Activated CD4-positive, alpha-beta T cell treated with anti-CD3 and anti-CD28 coated beads, Interleukin-2, amount 10 ng/mL, durations not matched to agents 7 days and 5 days (primary cell): ENCODE measurements at regions not wholly inside any gene's neighbourhood (a gene's known extent, or its start where the extent isn't known, plus 50 kb on each side); places are given as distances from the start of the nearest gene placed in this dataset.

Experiments used
- CTCF ChIA-PET: fragments of 350-600 bp; sonication (Branson Sonifier 250); formaldehyde crosslinking; loops from one replicate; lab custom pipeline; 2021; ENCODE audit warnings: antibody characterized with exemption; lab: Charles Lee
- POLR2A ChIA-PET: fragments of 350-600 bp; sonication (Branson Sonifier 250); formaldehyde crosslinking; loops from one replicate; lab custom pipeline; 2021; ENCODE audit warnings: antibody characterized with exemption; lab: Charles Lee
- DNase-seq: peaks from one replicate; pipeline ENCODE4 v3.0.0-alpha.2; 2020
- H3K27ac Mint-ChIP-seq: one replicate; pipeline ENCODE4 v1.8.0; 2021; ENCODE audit warnings: mild to moderate bottlenecking, moderate library complexity, mixed read lengths
- H3K27me3 Mint-ChIP-seq: one replicate; pipeline ENCODE4 v1.8.0; 2021; ENCODE audit warnings: mixed read lengths
- H3K36me3 Mint-ChIP-seq: one replicate; pipeline ENCODE4 v1.8.0; 2021; ENCODE audit warnings: low read depth, mixed read lengths
- H3K4me1 Mint-ChIP-seq: one replicate; pipeline ENCODE4 v1.8.0; 2021; ENCODE audit warnings: mixed read lengths
- H3K4me3 Mint-ChIP-seq: one replicate; pipeline ENCODE4 v1.8.0; 2021; ENCODE audit warnings: mild to moderate bottlenecking, moderate library complexity, mixed read lengths
- H3K9me3 Mint-ChIP-seq: one replicate; pipeline ENCODE4 v1.8.0; 2021; ENCODE audit warnings: mixed read lengths

DNA sequence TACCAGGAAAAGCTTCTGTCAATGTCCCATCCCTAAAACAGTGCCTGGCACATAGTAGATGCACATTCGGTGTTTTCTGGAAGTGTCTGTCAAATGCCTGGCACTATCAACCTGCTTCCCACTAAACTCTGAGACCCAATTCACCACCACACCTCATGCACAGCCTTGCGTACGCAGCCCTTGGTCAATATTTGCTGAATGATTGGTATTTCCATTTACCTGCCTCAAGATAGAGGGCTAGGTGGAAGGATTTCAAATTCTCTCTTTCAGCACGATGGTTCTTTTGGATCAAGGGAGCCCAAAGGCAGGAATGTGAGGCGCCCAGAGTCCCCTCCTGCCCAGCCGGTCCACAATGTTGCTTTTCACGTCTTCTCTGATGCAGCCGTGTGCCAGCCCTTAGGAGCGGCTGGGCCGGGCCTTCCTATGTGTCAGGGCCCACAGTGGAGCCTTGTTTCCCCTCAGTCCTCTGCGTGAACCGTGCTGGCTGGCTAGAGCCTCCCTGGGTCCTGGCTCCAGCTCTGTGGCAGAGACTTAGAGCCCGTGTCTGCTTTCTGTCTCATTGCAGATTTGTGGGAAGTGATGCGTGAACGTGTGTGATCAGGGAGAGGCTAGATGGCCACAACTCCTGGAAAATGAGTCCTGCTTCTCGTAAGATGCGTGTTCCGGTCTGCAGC, 99.9 kb upstream of the RFLNA start:
- Mint-ChIP-seq H3K36me3 (no peaks in the 10 kb centered on the region), H3K9me3 (peaks cover 13% of the 10 kb centered on the region), H3K4me1 (peaks cover 16% of the 10 kb centered on the region), H3K27me3 (peaks cover 3% of the 10 kb centered on the region), H3K27ac (no peak overlapping the region), H3K4me3 (no peak overlapping the region)
- ChIA-PET CTCF (no interaction called here), POLR2A (no interaction called here)
- no peak for DNase-seq

DNA sequence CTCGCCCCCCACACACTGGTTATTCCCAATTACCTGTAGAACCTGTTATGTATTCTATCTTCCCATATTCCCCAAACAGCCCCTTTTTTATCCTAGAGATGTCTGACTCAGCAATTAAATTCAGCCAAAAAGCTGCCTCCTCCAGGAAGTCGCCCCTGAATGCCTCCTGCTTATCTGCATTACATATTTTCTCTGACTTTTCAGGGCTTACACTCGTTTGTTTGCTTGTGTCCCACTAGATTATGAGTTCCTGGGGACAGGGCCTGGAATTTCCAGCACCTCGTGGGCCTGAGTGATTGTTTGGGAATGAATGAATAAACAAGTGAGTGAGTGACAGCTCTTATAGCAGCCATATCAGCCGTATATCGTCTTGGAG, 99.3 kb upstream of the RFLNA start:
- Mint-ChIP-seq H3K9me3 (peaks cover 14% of the 10 kb centered on the region), H3K4me3 (no peak overlapping the region), H3K27me3 (peaks cover 3% of the 10 kb centered on the region), H3K36me3 (no peaks in the 10 kb centered on the region), H3K27ac (no peak overlapping the region), H3K4me1 (peaks cover 13% of the 10 kb centered on the region)
- CTCF ChIA-PET, result no interaction called here
- POLR2A ChIA-PET, result no interaction called here
- no peak for DNase-seq

- ChIA-PET POLR2A (no interaction called here), CTCF (interaction anchor here (1.2 kb wide), 1 partner anchor 30 kb away, joined by 3 read pairs; no protein-coding TSS in a partner anchor)
- H3K9me3 Mint-ChIP-seq, result peaks cover 19% of the 10 kb centered on the region
Measured at GRCh38 chr12:124196236-124196635, 98.7 kb upstream of the RFLNA start.

DNA sequence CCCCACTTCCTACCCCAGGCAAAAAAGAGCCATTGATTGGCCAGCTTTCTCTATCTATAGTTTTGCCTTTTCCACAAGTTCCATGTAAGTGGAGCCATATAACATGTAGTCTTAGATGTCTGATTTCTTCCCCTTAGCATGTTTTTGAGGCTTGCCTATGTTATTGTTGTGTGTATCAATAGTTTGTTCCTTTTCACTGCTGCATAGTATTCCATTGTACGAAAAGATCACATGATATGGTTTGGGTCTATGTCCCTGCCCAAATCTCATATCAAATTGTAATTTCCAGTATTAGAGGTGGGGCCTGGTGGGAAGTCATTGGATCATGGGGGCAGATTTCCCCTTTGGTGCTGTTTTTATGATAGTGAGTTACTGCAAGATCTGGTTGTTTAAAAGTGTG, 93.6 kb upstream of the RFLNA start:
- H3K27me3 Mint-ChIP-seq, result peaks cover 5% of the 10 kb centered on the region
- peaks cover 19% of the 10 kb centered on the region for H3K9me3 Mint-ChIP-seq
- no peak overlapping the region for H3K27ac Mint-ChIP-seq
- ChIA-PET POLR2A (no interaction called here), CTCF (interaction anchor here (0.6 kb wide), 1 partner anchor 18 kb away, joined by 3 read pairs; no protein-coding TSS in a partner anchor)
- no peaks in the 10 kb centered on the region for H3K4me1 Mint-ChIP-seq
- no peaks in the 10 kb centered on the region for H3K36me3 Mint-ChIP-seq
- H3K4me3 Mint-ChIP-seq, result no peak overlapping the region
- no peak for DNase-seq

More at GRCh38 chr12:124196236-124196635, 98.7 kb upstream of the RFLNA start:
- Mint-ChIP-seq H3K4me3 (no peak overlapping the region), H3K36me3 (no peaks in the 10 kb centered on the region), H3K27ac (no peak overlapping the region), H3K27me3 (peaks cover 3% of the 10 kb centered on the region), H3K4me1 (peaks cover 6% of the 10 kb centered on the region)
- no peak for DNase-seq

DNA sequence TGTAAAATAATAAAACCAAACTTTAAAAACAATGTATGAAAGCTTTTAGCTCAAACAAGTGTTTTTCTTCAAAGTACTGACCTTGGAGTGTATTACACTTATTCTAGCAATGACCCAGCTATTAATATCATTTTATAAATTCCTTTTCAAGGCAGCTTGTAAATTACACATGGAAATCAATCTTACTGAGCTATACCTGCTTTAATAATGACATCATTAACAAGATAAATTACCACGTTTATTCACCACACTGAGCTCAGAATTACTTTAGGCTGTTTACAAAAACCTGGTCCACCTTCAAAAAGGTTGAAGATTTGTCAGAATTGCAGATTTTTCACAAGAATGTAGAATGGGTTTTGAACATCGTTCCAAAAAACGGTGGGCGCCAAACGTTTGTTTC, 91.7 kb upstream of the RFLNA start:
- ChIA-PET POLR2A (no interaction called here), CTCF (interaction anchor here (0.5 kb wide), 1 partner anchor 117 kb away, joined by 3 read pairs; no protein-coding TSS in a partner anchor)
- Mint-ChIP-seq H3K4me1 (no peaks in the 10 kb centered on the region), H3K27ac (no peak overlapping the region), H3K9me3 (peaks cover 14% of the 10 kb centered on the region), H3K4me3 (no peak overlapping the region), H3K36me3 (no peaks in the 10 kb centered on the region), H3K27me3 (peaks cover 6% of the 10 kb centered on the region)
- no peak for DNase-seq

DNA sequence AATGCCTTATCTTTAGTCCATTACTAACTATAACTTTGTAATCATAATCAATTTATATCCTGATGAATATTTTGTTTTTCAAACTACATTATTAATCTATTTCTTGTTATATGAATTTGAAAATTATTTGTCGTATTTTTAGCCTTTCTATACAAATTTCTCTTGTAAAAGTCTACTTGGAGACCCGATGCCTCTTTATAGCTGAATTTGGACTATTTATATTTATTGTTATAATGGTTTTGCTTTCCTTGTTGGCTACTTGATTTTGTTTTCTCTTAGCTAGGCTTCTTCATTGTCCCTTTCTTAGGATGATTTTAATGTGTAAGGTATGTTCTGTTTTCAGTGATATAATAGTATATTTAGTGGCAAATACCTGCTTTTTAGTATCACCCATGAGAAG, 89.5 kb upstream of the RFLNA start:
- H3K27ac Mint-ChIP-seq, result no peak overlapping the region
- peaks cover 6% of the 10 kb centered on the region for H3K27me3 Mint-ChIP-seq
- H3K4me1 Mint-ChIP-seq, result no peaks in the 10 kb centered on the region
- DNase-seq, result no peak
- ChIA-PET POLR2A (no interaction called here), CTCF (no interaction called here)
- H3K4me3 Mint-ChIP-seq, result no peak overlapping the region
- H3K36me3 Mint-ChIP-seq, result no peaks in the 10 kb centered on the region
- peaks cover 14% of the 10 kb centered on the region for H3K9me3 Mint-ChIP-seq

DNA sequence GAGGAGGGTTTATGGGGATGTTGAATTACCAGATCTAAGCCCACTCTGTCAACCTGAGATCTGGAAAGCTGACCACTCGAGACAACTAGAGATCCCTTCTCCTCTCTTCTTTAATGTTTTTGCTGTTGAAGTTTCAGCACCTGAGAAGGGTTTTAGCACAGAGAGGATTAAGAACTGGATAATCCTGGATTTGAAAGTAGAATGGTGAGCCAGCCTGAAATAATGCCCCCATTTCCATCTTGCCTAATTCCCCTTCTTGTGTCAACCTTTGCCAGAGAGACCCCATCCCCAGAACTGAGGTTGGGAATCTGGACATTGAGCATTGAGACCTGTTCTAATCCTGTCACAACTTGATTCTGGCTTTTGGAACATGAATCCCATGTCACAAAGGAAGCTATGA, 87.8 kb upstream of the RFLNA start:
- Mint-ChIP-seq H3K4me1 (no peaks in the 10 kb centered on the region), H3K9me3 (peaks cover 4% of the 10 kb centered on the region), H3K4me3 (no peak overlapping the region), H3K27ac (no peak overlapping the region), H3K36me3 (no peaks in the 10 kb centered on the region), H3K27me3 (peaks cover 6% of the 10 kb centered on the region)
- CTCF ChIA-PET, result interaction anchor here (1.5 kb wide), 1 partner anchor 25 kb away, joined by 3 read pairs; no protein-coding TSS in a partner anchor
- POLR2A ChIA-PET, result no interaction called here
- no peak for DNase-seq

DNA sequence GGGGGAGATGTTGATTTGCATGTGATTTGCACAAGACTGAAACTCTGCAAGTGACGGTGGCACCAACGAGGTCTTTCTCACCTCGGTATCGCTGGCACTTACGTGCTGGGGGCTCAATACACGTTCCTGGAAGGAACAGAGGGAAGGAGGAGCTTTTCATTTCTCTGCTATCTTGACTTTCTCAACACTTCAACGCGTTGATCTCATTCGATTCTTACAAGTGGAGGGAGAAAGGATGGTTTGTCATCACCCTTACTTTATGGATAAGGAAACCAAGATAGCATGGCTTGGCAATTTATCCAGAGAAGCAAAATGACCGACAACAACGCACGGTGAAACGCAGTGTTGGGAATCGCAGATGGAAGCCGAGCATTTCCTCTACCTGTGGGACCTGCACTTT, 87.3 kb upstream of the RFLNA start:
- no peak for DNase-seq
- no peak overlapping the region for H3K4me3 Mint-ChIP-seq
- POLR2A ChIA-PET, result no interaction called here
- no peaks in the 10 kb centered on the region for H3K36me3 Mint-ChIP-seq
- H3K4me1 Mint-ChIP-seq, result no peaks in the 10 kb centered on the region
- H3K27me3 Mint-ChIP-seq, result peaks cover 6% of the 10 kb centered on the region
- no peak overlapping the region for H3K27ac Mint-ChIP-seq
- peaks cover 4% of the 10 kb centered on the region for H3K9me3 Mint-ChIP-seq
- CTCF ChIA-PET, result interaction anchor here (1.5 kb wide), 1 partner anchor 24 kb away, joined by 3 read pairs; no protein-coding TSS in a partner anchor

GRCh38 chr12:124208489-124208888, 86.4 kb upstream of the RFLNA start:
- Mint-ChIP-seq H3K36me3 (no peaks in the 10 kb centered on the region), H3K9me3 (peaks cover 9% of the 10 kb centered on the region), H3K4me3 (no peak overlapping the region), H3K27ac (no peak overlapping the region), H3K4me1 (no peaks in the 10 kb centered on the region), H3K27me3 (peaks cover 6% of the 10 kb centered on the region)
- ChIA-PET CTCF (no interaction called here), POLR2A (no interaction called here)
- DNase-seq, result no peak

- no peaks in the 10 kb centered on the region for H3K4me1 Mint-ChIP-seq
- H3K27me3 Mint-ChIP-seq, result peaks cover 6% of the 10 kb centered on the region
- peaks cover 23% of the 10 kb centered on the region for H3K9me3 Mint-ChIP-seq
- no peak overlapping the region for H3K4me3 Mint-ChIP-seq
- H3K27ac Mint-ChIP-seq, result no peak overlapping the region
- DNase-seq, result no peak
- POLR2A ChIA-PET, result no interaction called here
- CTCF ChIA-PET, result no interaction called here
- no peaks in the 10 kb centered on the region for H3K36me3 Mint-ChIP-seq
Measured at GRCh38 chr12:124210991-124211577, 83.8 kb upstream of the RFLNA start.

DNA sequence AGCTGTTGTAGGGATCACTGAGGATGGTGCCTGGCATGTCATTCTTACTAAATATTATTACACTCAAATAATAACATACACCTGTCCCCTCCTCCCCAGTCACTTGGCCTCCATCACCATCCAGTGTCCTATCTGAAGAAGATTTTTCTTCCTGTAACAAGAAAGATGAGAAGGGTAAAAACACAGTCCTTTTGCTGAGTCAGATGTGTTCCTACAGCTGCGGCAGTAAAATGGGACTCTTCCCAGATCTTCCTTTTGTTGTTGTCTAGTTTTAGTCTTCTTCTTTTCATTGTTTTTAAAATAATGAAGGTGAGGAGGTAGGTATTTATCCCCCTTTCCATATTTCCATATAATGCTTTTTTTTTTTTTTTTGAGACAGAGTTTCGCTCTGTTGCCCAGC, 83.1 kb upstream of the RFLNA start:
- Mint-ChIP-seq H3K4me3 (no peak overlapping the region), H3K27me3 (no peaks in the 10 kb centered on the region), H3K36me3 (no peaks in the 10 kb centered on the region), H3K9me3 (peaks cover 23% of the 10 kb centered on the region), H3K27ac (no peak overlapping the region), H3K4me1 (no peaks in the 10 kb centered on the region)
- CTCF ChIA-PET, result interaction anchor here (0.6 kb wide), 1 partner anchor 426 kb away, joined by 3 read pairs; no protein-coding TSS in a partner anchor
- DNase-seq, result no peak
- POLR2A ChIA-PET, result no interaction called here

DNA sequence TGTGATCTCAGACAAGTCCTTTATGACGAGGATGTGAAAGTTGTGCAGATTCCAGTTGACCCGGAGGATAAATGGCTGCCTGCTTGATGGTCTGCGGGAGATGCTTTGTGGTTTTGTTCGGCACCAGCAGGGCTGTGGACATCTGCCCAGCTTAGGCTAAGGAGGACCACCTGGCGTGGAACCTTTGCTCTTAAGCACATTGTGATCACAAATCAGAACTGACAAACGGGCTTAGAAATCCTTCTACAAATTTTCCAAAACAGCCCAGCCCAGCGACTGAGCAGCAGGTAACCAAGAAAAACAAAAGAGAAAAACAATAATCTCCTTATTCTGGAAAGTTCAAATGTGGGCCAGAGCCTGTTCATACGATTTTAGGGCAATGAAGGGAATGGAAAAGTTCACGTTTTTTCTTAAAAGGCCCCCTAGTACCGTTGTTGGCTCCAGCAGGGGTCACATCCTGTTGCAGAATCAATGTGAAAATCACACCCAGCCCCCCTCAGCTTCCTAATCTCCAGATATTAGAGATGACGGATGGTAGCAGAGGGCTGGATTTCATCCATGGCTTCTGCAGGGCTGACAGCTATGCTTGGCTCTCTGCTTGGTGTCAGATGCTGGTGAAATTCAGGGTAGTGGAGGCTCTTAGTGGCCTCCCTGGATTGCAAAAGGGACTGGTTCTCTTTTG, 81.1 kb upstream of the RFLNA start:
- peaks cover 23% of the 10 kb centered on the region for H3K9me3 Mint-ChIP-seq
- ChIA-PET CTCF (interaction anchor here (0.5 kb wide), 1 partner anchor 169 kb away, joined by 3 read pairs; no protein-coding TSS in a partner anchor), POLR2A (no interaction called here)
- DNase-seq, result no peak
- H3K4me1 Mint-ChIP-seq, result peaks cover 5% of the 10 kb centered on the region
- H3K27me3 Mint-ChIP-seq, result no peaks in the 10 kb centered on the region
- no peak overlapping the region for H3K27ac Mint-ChIP-seq
- no peaks in the 10 kb centered on the region for H3K36me3 Mint-ChIP-seq
- H3K4me3 Mint-ChIP-seq, result no peak overlapping the region

DNA sequence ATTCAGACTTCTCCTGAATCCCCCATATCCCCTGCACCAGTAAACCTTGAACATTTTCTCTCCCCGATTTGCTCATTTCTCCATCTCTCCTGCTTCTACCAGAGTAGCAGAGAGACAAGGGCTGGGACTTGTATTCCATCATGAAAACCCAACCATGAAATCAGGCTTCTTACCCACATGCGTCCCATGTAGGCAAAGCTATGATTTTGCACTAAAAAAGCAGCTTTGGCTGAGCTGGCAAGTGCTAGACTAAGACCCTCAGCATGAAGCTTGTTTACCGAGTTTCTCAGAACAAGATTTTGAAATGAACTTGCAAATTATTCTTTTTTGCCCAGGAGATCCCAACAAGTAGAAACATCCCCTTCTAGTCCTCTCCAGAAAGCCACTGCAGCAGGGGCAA, 80.3 kb upstream of the RFLNA start:
- ChIA-PET POLR2A (no interaction called here), CTCF (interaction anchor here (0.9 kb wide), 1 partner anchor 9 kb away, joined by 3 read pairs; no protein-coding TSS in a partner anchor)
- no peak for DNase-seq
- no peaks in the 10 kb centered on the region for H3K27me3 Mint-ChIP-seq
- peaks cover 23% of the 10 kb centered on the region for H3K9me3 Mint-ChIP-seq
- H3K27ac Mint-ChIP-seq, result no peak overlapping the region
- H3K36me3 Mint-ChIP-seq, result no peaks in the 10 kb centered on the region
- H3K4me1 Mint-ChIP-seq, result peaks cover 5% of the 10 kb centered on the region
- no peak overlapping the region for H3K4me3 Mint-ChIP-seq
